ENCODE measurements at regions not wholly inside any gene's neighbourhood (a gene's known extent, or its start where the extent isn't known, plus 50 kb on each side); places are given as distances from the start of the nearest gene placed in this dataset.

GRCh38 chr10:8975535-8975934 is 921.0 kb downstream of the GATA3 start:
- H3K27me3 ChIP-seq, result no peaks in the 10 kb centered on the region
- no peak overlapping the region for H3K4me3 ChIP-seq
- no peaks in the 10 kb centered on the region for H3K9me3 ChIP-seq
- H3K4me1 ChIP-seq, result no peaks in the 10 kb centered on the region
- no peaks in the 10 kb centered on the region for H3K36me3 ChIP-seq
- DNase-seq (ENCODE audit: low spot score), result no peak
- no peak for TF ChIP-seq CTCF (IDR thresholded peaks at IDR 0.05)
- H3K27ac ChIP-seq, result no peak overlapping the region

GRCh38 chr10:8978100-8978499 is 923.6 kb downstream of the GATA3 start:
- Histone ChIP-seq H3K36me3 (no peaks in the 10 kb centered on the region), H3K9me3 (no peaks in the 10 kb centered on the region), H3K27ac (no peak overlapping the region), H3K4me3 (no peak overlapping the region), H3K4me1 (no peaks in the 10 kb centered on the region), H3K27me3 (no peaks in the 10 kb centered on the region)
- TF ChIP-seq CTCF (IDR thresholded peaks at IDR 0.05), result no peak
- DNase-seq (ENCODE audit: low spot score), result no peak

- Histone ChIP-seq H3K4me1 (no peaks in the 10 kb centered on the region), H3K27ac (no peak overlapping the region), H3K9me3 (no peaks in the 10 kb centered on the region), H3K27me3 (no peaks in the 10 kb centered on the region), H3K4me3 (no peak overlapping the region), H3K36me3 (no peaks in the 10 kb centered on the region)
- TF ChIP-seq CTCF (IDR thresholded peaks at IDR 0.05), result no peak
- no peak for DNase-seq (ENCODE audit: low spot score)
Observed at GRCh38 chr10:8979976-8980375, 925.5 kb downstream of the GATA3 start.

- Histone ChIP-seq H3K27me3 (no peaks in the 10 kb centered on the region), H3K27ac (no peak overlapping the region), H3K9me3 (no peaks in the 10 kb centered on the region), H3K36me3 (no peaks in the 10 kb centered on the region), H3K4me3 (no peak overlapping the region), H3K4me1 (no peaks in the 10 kb centered on the region)
- no peak for DNase-seq (ENCODE audit: low spot score)
- TF ChIP-seq CTCF (IDR thresholded peaks at IDR 0.05), result no peak
Observed at GRCh38 chr10:8981277-8981676, 926.8 kb downstream of the GATA3 start.

GRCh38 chr10:8985651-8986050 is 931.2 kb downstream of the GATA3 start:
- H3K4me3 ChIP-seq, result no peak overlapping the region
- H3K27me3 ChIP-seq, result no peaks in the 10 kb centered on the region
- H3K4me1 ChIP-seq, result no peaks in the 10 kb centered on the region
- no peak for TF ChIP-seq CTCF (IDR thresholded peaks at IDR 0.05)
- H3K36me3 ChIP-seq, result no peaks in the 10 kb centered on the region
- H3K27ac ChIP-seq, result no peak overlapping the region
- H3K9me3 ChIP-seq, result no peaks in the 10 kb centered on the region
- no peak for DNase-seq (ENCODE audit: low spot score)

- TF ChIP-seq CTCF (IDR thresholded peaks at IDR 0.05), result no peak
- H3K36me3 ChIP-seq, result no peaks in the 10 kb centered on the region
- no peak overlapping the region for H3K4me3 ChIP-seq
- H3K27ac ChIP-seq, result no peak overlapping the region
- no peaks in the 10 kb centered on the region for H3K9me3 ChIP-seq
- no peaks in the 10 kb centered on the region for H3K4me1 ChIP-seq
- no peaks in the 10 kb centered on the region for H3K27me3 ChIP-seq
- no peak for DNase-seq (ENCODE audit: low spot score)
Observed at GRCh38 chr10:8986975-8987374, 932.5 kb downstream of the GATA3 start.

Measured in right atrium auricular region (tissue), 2 donors.